Prostate gland (tissue), 2 donors: ENCODE measurements at regions not wholly inside any gene's neighbourhood (a gene's known extent, or its start where the extent isn't known, plus 50 kb on each side); places are given as distances from the start of the nearest gene placed in this dataset.

ENCODE experiments used
- DNase-seq: peaks from one replicate; pipeline ENCODE4 v3.0.0-alpha.2; 2019; ENCODE audit warnings: low spot score
- H3K27ac ChIP-seq, 2 donors: fragments of 200-600 bp; sonication (generic); 2 replicates each; pipeline ENCODE4 v1.5.1; 2017 to 2019
- H3K27me3 ChIP-seq: fragments of 200-600 bp; sonication (generic); replicated peaks from 2 replicates; pipeline ENCODE4 v1.5.1; 2019; ENCODE audit not compliant: insufficient read depth
- H3K36me3 ChIP-seq, 2 donors: fragments of 200-600 bp; sonication (generic); 1 replicate in 1 of 2; 2 replicates in 1 of 2; pipeline versions ENCODE4 v1.5.1 to v1.8.1; 2017 to 2019
- H3K4me1 ChIP-seq: fragments of 200-600 bp; sonication (generic); replicated peaks from 2 replicates; pipeline ENCODE4 v1.5.1; 2019
- H3K4me3 ChIP-seq, 2 donors: fragments of 200-600 bp; sonication (generic); 2 replicates each; pipeline ENCODE4 v1.5.1; 2017 to 2019
- H3K9me3 ChIP-seq: fragments of 200-600 bp; sonication (generic); 2 replicates; pipeline ENCODE4 v1.5.1; 2017
- POLR2A ChIP-seq: fragments of 450-650 bp; IDR thresholded peaks from one replicate; pipeline ENCODE4 v1.6.1; 2016; ENCODE audit warnings: antibody characterized with exemption, mild to moderate bottlenecking
- POLR2AphosphoS5 ChIP-seq: sonication (generic); formaldehyde crosslinking; IDR thresholded peaks from one replicate; pipeline ENCODE4 v1.6.1; 2017; ENCODE audit warnings: antibody characterized with exemption
- WGBS: methylation state at CpG from one replicate; pipeline ENCODE4 v1.1.5; 2018; 5-methylcytosine and 5-hydroxymethylcytosine counted together
- intact Hi-C: fragments of 100-400 bp; cut with DNase I; formaldehyde crosslinking; loops from one replicate; pipeline ENCODE4 v1.14.2; 2022
- TF ChIP-seq, protein P1 (sequence below), 4 experiments: fragments of 200-600 bp in 2 of 4; fragments of 450-650 bp in 2 of 4; sonication (generic) in 2 of 4; IDR thresholded peaks; 1 replicate in 3 of 4; 2 replicates in 1 of 4; pipeline ENCODE4 v1.5.1; 2016 to 2019; ENCODE audit warnings: antibody characterized with exemption in 4 of 4, mild to moderate bottlenecking in 2 of 4, moderate library complexity in 2 of 4

DNA sequence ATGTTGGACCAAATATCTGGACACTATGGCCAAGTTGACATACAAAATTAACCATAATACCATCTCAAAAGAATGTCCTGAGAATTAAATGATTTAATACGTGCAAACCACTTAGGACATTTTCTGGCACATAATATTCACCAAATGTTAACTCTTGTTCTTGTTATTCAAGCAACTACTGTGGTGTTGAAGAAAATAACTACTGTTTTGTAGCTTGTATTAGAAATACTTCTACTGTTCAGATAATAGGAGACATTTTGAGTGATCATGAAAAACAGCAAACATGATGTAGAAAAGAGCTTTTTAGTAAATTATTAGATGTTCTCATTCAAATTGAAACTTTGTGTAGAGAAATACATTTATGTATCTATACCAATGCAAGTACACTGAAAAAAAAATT lies 140.7 kb upstream of the SMIM31 start:
- 60% methylated on average over 1 of the region's 1 CpG for WGBS
- H3K4me3 ChIP-seq = no peak overlapping the region
- H3K27me3 ChIP-seq = no peaks in the 10 kb centered on the region
- H3K9me3 ChIP-seq = no peaks in the 10 kb centered on the region
- DNase-seq = no peak
- H3K4me1 ChIP-seq = no peaks in the 10 kb centered on the region
- H3K36me3 ChIP-seq = no peaks in the 10 kb centered on the region
- intact Hi-C loops = no loop called here
- no peak for TF ChIP-seq POLR2AphosphoS5
- TF ChIP-seq POLR2A = no peak
- H3K27ac ChIP-seq = no peak overlapping the region

DNA sequence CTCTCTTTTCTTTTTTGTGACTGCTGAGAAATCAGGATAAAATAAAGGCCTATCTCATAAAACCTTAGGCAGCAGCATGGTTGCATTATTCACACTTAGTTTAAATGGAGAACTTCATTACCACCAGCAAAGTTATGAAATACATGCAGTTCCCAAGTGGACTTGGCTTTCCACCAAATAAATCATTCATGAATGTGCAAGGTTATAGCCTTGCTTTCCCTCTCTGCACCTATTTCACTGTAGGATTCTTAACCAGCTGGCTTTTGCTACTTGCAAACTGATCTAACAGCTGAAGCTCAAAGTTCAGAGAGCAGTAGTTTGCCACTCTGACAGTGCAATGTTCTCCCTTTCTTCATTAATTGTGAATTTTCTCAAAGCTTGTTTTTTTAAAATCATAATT lies 140.1 kb upstream of the SMIM31 start:
- Histone ChIP-seq H3K27me3 (no peaks in the 10 kb centered on the region), H3K27ac (no peak overlapping the region), H3K4me1 (no peaks in the 10 kb centered on the region), H3K4me3 (no peak overlapping the region), H3K36me3 (no peaks in the 10 kb centered on the region), H3K9me3 (no peaks in the 10 kb centered on the region)
- TF ChIP-seq POLR2A (no peak), POLR2AphosphoS5 (no peak)
- TF ChIP-seq, protein P1, sequence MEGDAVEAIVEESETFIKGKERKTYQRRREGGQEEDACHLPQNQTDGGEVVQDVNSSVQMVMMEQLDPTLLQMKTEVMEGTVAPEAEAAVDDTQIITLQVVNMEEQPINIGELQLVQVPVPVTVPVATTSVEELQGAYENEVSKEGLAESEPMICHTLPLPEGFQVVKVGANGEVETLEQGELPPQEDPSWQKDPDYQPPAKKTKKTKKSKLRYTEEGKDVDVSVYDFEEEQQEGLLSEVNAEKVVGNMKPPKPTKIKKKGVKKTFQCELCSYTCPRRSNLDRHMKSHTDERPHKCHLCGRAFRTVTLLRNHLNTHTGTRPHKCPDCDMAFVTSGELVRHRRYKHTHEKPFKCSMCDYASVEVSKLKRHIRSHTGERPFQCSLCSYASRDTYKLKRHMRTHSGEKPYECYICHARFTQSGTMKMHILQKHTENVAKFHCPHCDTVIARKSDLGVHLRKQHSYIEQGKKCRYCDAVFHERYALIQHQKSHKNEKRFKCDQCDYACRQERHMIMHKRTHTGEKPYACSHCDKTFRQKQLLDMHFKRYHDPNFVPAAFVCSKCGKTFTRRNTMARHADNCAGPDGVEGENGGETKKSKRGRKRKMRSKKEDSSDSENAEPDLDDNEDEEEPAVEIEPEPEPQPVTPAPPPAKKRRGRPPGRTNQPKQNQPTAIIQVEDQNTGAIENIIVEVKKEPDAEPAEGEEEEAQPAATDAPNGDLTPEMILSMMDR (IDR thresholded peaks at IDR 0.05) = no peak
- DNase-seq = no peak
- intact Hi-C loops = no loop called here

DNA sequence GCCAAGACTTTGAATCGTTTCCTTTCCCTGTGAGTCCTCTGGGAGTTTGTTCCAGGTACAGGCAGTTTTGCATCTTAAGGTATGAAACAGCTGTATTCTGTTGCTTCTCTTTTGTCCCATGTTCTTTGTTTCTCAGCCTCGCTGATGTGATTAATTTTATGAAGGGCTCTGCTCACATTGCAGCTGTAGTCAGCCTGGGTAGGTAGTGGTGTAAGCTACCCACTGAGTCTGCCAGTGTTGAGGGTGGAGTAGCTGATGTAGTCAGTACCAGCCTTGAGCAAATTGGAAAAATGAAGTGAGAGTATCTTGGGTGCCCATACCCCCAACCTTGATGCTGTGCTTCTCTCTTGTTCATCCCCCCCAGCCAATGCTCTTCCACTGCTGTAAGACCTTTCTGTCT lies 139.6 kb upstream of the SMIM31 start:
- no peaks in the 10 kb centered on the region for H3K27me3 ChIP-seq
- H3K36me3 ChIP-seq = no peaks in the 10 kb centered on the region
- H3K4me3 ChIP-seq = no peak overlapping the region
- no peaks in the 10 kb centered on the region for H3K4me1 ChIP-seq
- no peak overlapping the region for H3K27ac ChIP-seq
- TF ChIP-seq POLR2AphosphoS5 (no peak), POLR2A (no peak)
- TF ChIP-seq, protein P1 (IDR thresholded peaks at IDR 0.05) = no peak
- intact Hi-C loops = no loop called here
- DNase-seq = no peak
- WGBS = 54% methylated on average over 2 of the region's 2 CpGs
- no peaks in the 10 kb centered on the region for H3K9me3 ChIP-seq

DNA sequence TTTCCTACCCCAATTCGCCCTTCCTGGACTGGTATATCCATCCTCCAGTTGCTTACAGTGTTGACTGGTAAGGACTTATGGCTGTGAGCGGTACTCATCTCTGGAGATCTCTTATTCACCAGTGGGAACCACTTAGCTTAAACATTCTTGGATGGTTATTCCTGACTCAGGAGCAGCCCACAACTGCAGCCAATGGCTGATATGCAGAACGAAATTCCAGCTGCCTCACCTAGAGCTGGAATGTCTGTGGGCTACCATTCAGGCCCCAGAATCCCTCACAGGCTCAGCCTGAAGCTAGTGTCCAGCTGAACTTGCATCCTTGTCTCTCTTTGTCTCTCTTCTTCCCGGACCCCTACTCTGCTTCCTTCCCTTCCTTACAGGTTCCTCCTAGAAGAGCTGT lies 138.9 kb upstream of the SMIM31 start:
- DNase-seq = no peak
- Histone ChIP-seq H3K36me3 (no peaks in the 10 kb centered on the region), H3K27ac (no peak overlapping the region), H3K9me3 (no peaks in the 10 kb centered on the region), H3K27me3 (no peaks in the 10 kb centered on the region), H3K4me3 (no peak overlapping the region), H3K4me1 (no peaks in the 10 kb centered on the region)
- no peak for TF ChIP-seq POLR2A
- no peak for TF ChIP-seq POLR2AphosphoS5
- TF ChIP-seq, protein P1 (IDR thresholded peaks at IDR 0.05) = no peak
- intact Hi-C loops = no loop called here
- 86% methylated on average over 4 of the region's 4 CpGs for WGBS

DNA sequence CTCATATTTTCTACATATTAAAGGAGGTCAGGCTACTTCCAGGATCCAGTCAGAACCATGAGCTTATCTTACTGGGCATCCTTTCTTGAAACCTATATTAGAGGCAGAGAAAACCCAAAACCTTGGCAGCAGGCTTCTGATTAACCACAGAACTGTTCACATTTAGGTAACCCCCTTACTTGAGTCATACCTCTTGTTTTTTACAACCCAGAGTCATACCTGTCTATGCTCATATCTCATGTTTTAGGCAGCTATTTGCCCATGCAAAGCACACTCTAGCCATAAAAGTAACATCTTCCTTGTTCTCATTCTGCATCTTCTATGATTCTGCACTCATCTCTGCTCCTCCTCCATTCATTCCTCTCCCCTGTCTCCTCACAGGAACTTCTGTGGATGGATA lies 138.0 kb upstream of the SMIM31 start:
- no peak overlapping the region for H3K27ac ChIP-seq
- no peaks in the 10 kb centered on the region for H3K4me1 ChIP-seq
- DNase-seq = no peak
- intact Hi-C loops = no loop called here
- no peak overlapping the region for H3K4me3 ChIP-seq
- TF ChIP-seq POLR2AphosphoS5 (no peak), POLR2A (no peak)
- TF ChIP-seq, protein P1 (IDR thresholded peaks at IDR 0.05) = no peak
- H3K9me3 ChIP-seq = no peaks in the 10 kb centered on the region
- H3K36me3 ChIP-seq = no peaks in the 10 kb centered on the region
- no peaks in the 10 kb centered on the region for H3K27me3 ChIP-seq
